Endothelial cell of umbilical vein (primary cell): ENCODE measurements at regions not wholly inside any gene's neighbourhood (a gene's known extent, or its start where the extent isn't known, plus 50 kb on each side); places are given as distances from the start of the nearest gene placed in this dataset.

Experiments
- BruUV-seq: library from RNA; stranded (reverse); fragments of 400-500 nt; replicated peaks from 2 replicates; lab custom pipeline; 2021; lab: Mats Ljungman, UMichigan
- CTCF ChIA-PET: fragments of 300-600, 350-600 bp; sonication (Branson Sonifier 250); formaldehyde crosslinking; loops from one replicate; lab custom pipeline; 2021; ENCODE audit warnings: antibody characterized with exemption, inconsistent platforms; lab: Charles Lee
- POLR2A ChIA-PET: fragments of 300-600, 350-600 bp; sonication (Branson Sonifier 250); formaldehyde crosslinking; loops from one replicate; lab custom pipeline; 2021; ENCODE audit warnings: antibody characterized with exemption, inconsistent platforms; lab: Charles Lee
- DNase-seq: peaks from one replicate; pipeline ENCODE4 v3.0.0-alpha.2; 2011; ENCODE audit warnings: low read depth, low spot score
- FAIRE-seq: peaks from 2 replicates; lab custom pipeline; 2011; peaks lifted over from hg19 to GRCh38; lab: Jason Lieb, UNC
- H2AFZ ChIP-seq: 2 replicates; pipeline ENCODE4 v1.6.0; 2012; ENCODE audit warnings: low read depth, low read length, control low read depth, inconsistent platforms
- H3K27ac ChIP-seq: 2 replicates; pipeline ENCODE4 v1.5.1; 2011; ENCODE audit warnings: low read depth, mild to moderate bottlenecking, control low read depth, low read length, moderate library complexity; ENCODE audit not compliant: insufficient read depth
- H3K27me3 ChIP-seq, 2 experiments: 2 replicates each; pipeline versions ENCODE4 v1.6.0 to v1.6.1; 2011; ENCODE audit warnings: low read length in 2 of 2, mixed read lengths in 1 of 2; ENCODE audit not compliant: control insufficient read depth in 2 of 2, insufficient read depth in 2 of 2
- H3K36me3 ChIP-seq, 2 experiments: 2 replicates in 1 of 2; 3 replicates in 1 of 2; pipeline ENCODE4 v1.5.1; 2011; ENCODE audit warnings: low read length in 2 of 2, mild to moderate bottlenecking in 1 of 2, moderate library complexity in 1 of 2; ENCODE audit not compliant: control insufficient read depth in 2 of 2, insufficient read depth in 2 of 2; ENCODE audit errors: extremely low read depth in 1 of 2
- H3K4me1 ChIP-seq: 3 replicates; pipeline ENCODE4 v1.5.1; 2011; ENCODE audit warnings: mild to moderate bottlenecking, low read length; ENCODE audit not compliant: control insufficient read depth, insufficient read depth; ENCODE audit errors: extremely low read depth
- H3K4me2 ChIP-seq: 2 replicates; pipeline ENCODE4 v1.6.1; 2011; ENCODE audit warnings: low read length, control low read depth, mixed read lengths; ENCODE audit not compliant: insufficient read depth
- H3K4me3 ChIP-seq, 3 experiments: fragments of 200-600 bp in 1 of 3; sonication (generic), shearing (Covaris generic) in 1 of 3; replicated peaks in 1 of 3; 2 replicates each; pipeline ENCODE4 v1.5.1; 2011 to 2016; ENCODE audit warnings: control low read depth in 3 of 3, low read length in 3 of 3, mild to moderate bottlenecking in 2 of 3, inconsistent platforms in 1 of 3, low read depth in 1 of 3, moderate library complexity in 1 of 3; ENCODE audit not compliant: insufficient read depth in 1 of 3
- H3K79me2 ChIP-seq: 2 replicates; pipeline ENCODE4 v1.6.0; 2012; ENCODE audit warnings: low read length, inconsistent platforms; ENCODE audit not compliant: control insufficient read depth, insufficient read depth
- H3K9ac ChIP-seq: replicated peaks from 2 replicates; pipeline ENCODE3; 2011; ENCODE audit warnings: low read length, control low read depth; ENCODE audit not compliant: insufficient read depth; ENCODE audit errors: extremely low read depth
- H3K9me1 ChIP-seq: replicated peaks from 3 replicates; pipeline ENCODE4 v1.6.0; 2011; ENCODE audit warnings: mild to moderate bottlenecking, low read length; ENCODE audit not compliant: control insufficient read depth, insufficient read depth; ENCODE audit errors: extremely low read depth
- H3K9me3 ChIP-seq: replicated peaks from 2 replicates; pipeline ENCODE4 v1.5.1; 2012; ENCODE audit warnings: low read length, inconsistent platforms; ENCODE audit not compliant: control insufficient read depth, insufficient read depth
- H4K20me1 ChIP-seq: replicated peaks from 2 replicates; pipeline ENCODE3; 2011; ENCODE audit warnings: mild to moderate bottlenecking, low read length; ENCODE audit not compliant: control insufficient read depth, insufficient read depth; ENCODE audit errors: extremely low read depth
- FOS ChIP-seq: IDR thresholded peaks from 2 replicates; pipeline ENCODE4 v1.6.1; 2011; ENCODE audit warnings: mild to moderate bottlenecking, low read length, moderate library complexity, borderline replicate concordance; ENCODE audit not compliant: insufficient read depth
- GATA2 ChIP-seq: IDR thresholded peaks from 2 replicates; pipeline ENCODE4 v1.7.0; 2011; ENCODE audit warnings: low read depth, mild to moderate bottlenecking, moderate library complexity, mixed read lengths, low read length; ENCODE audit not compliant: insufficient read length, insufficient read depth
- JUN ChIP-seq: IDR thresholded peaks from 2 replicates; pipeline ENCODE4 v1.6.1; 2011; ENCODE audit warnings: borderline replicate concordance, low read depth; ENCODE audit not compliant: insufficient read length, insufficient read depth
- POLR2A ChIP-seq: IDR thresholded peaks from 2 replicates; pipeline ENCODE4 v1.6.1; 2012; ENCODE audit warnings: low read depth, mild to moderate bottlenecking, control low read depth, low read length
- POLR2AphosphoS5 ChIP-seq: IDR thresholded peaks from 2 replicates; pipeline ENCODE4 v1.6.1; 2012; ENCODE audit warnings: low read depth, mild to moderate bottlenecking, control low read depth, low read length, moderate library complexity; ENCODE audit not compliant: insufficient read depth
- dilution Hi-C: fragments of 300-500 bp; cut with MboI; formaldehyde crosslinking; loops from one replicate; pipeline ENCODE4 v1.15.0; 2019; ENCODE audit warnings: low sequenced_read_pairs; ENCODE audit not compliant: extremely low pct_ligation_motif_present
- intact Hi-C: fragments of 100-400 bp; cut with micrococcal nuclease; formaldehyde crosslinking; loops from one replicate; pipeline ENCODE4 v1.10.0; 2022
- TF ChIP-seq, protein P1 (sequence below): IDR thresholded peaks from 2 replicates; pipeline ENCODE4 v1.6.1; 2011; ENCODE audit not compliant: insufficient read depth, insufficient read length
- TF ChIP-seq, protein P2 (sequence below), 2 donors: IDR thresholded peaks; 1 replicate in 1 of 2; 2 replicates in 1 of 2; pipeline ENCODE4 v1.5.1; 2011; ENCODE audit warnings: low read length in 2 of 2, mild to moderate bottlenecking in 2 of 2, moderate library complexity in 2 of 2, control low read depth in 1 of 2, inconsistent platforms in 1 of 2, low read depth in 1 of 2; ENCODE audit not compliant: insufficient read depth in 1 of 2; ENCODE audit errors: extremely low read depth in 1 of 2

GRCh38 chr7:117951691-117952280 lies 78.5 kb upstream of the CTTNBP2 start:
- FAIRE-seq (no peak), DNase-seq (no peak)
- POLR2A ChIA-PET, result no interaction called here
- H3K27ac ChIP-seq, result no peak overlapping the region
- no TSS peak for BruUV-seq
- no peaks in the 10 kb centered on the region for H3K36me3 ChIP-seq
- dilution Hi-C loops, result no loop called here
- H3K9ac ChIP-seq, result no peak overlapping the region
- no peak overlapping the region for H2AFZ ChIP-seq
- no peaks in the 10 kb centered on the region for H3K79me2 ChIP-seq
- intact Hi-C loops, result no loop called here
- no peaks in the 10 kb centered on the region for H4K20me1 ChIP-seq
- no peaks in the 10 kb centered on the region for H3K9me3 ChIP-seq
- H3K4me3 ChIP-seq, result no peak overlapping the region
- H3K27me3 ChIP-seq, result no peaks in the 10 kb centered on the region
- TF ChIP-seq POLR2A (no peak), FOS (no peak), JUN (no peak), GATA2 (no peak), POLR2AphosphoS5 (no peak)
- TF ChIP-seq, protein P1, sequence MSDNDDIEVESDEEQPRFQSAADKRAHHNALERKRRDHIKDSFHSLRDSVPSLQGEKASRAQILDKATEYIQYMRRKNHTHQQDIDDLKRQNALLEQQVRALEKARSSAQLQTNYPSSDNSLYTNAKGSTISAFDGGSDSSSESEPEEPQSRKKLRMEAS, result no peak
- TF ChIP-seq, protein P2, sequence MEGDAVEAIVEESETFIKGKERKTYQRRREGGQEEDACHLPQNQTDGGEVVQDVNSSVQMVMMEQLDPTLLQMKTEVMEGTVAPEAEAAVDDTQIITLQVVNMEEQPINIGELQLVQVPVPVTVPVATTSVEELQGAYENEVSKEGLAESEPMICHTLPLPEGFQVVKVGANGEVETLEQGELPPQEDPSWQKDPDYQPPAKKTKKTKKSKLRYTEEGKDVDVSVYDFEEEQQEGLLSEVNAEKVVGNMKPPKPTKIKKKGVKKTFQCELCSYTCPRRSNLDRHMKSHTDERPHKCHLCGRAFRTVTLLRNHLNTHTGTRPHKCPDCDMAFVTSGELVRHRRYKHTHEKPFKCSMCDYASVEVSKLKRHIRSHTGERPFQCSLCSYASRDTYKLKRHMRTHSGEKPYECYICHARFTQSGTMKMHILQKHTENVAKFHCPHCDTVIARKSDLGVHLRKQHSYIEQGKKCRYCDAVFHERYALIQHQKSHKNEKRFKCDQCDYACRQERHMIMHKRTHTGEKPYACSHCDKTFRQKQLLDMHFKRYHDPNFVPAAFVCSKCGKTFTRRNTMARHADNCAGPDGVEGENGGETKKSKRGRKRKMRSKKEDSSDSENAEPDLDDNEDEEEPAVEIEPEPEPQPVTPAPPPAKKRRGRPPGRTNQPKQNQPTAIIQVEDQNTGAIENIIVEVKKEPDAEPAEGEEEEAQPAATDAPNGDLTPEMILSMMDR (IDR thresholded peaks at IDR 0.05; ENCODE audit: extremely low read depth in 1 of 2, insufficient read depth in 1 of 2, low read depth in 1 of 2, low read length in 2 of 2), result no peak
- CTCF ChIA-PET, result interaction anchor here (1.1 to 1.2 kb wide), 2 partner anchors 13 to 14 kb away, joined by 3 read pairs; no protein-coding TSS in a partner anchor
- no peaks in the 10 kb centered on the region for H3K9me1 ChIP-seq
- H3K4me1 ChIP-seq, result no peaks in the 10 kb centered on the region
- H3K4me2 ChIP-seq, result no peak overlapping the region
